NT2/D1 (cell line): ENCODE measurements at regions not wholly inside any gene's neighbourhood (a gene's known extent, or its start where the extent isn't known, plus 50 kb on each side); places are given as distances from the start of the nearest gene placed in this dataset.

Experiments
- DNase-seq: peaks from one replicate; pipeline ENCODE4 v3.0.0-alpha.2; 2011; ENCODE audit warnings: low read depth, low spot score
- H3K27me3 ChIP-seq: 2 replicates; pipeline ENCODE4 v1.6.0; 2011; ENCODE audit warnings: mild to moderate bottlenecking; ENCODE audit not compliant: insufficient read length, insufficient read depth
- H3K36me3 ChIP-seq: 2 replicates; pipeline ENCODE4 v1.6.1; 2011; ENCODE audit warnings: mild to moderate bottlenecking, low read length, mixed read lengths; ENCODE audit not compliant: insufficient read depth, insufficient read length
- H3K4me1 ChIP-seq: 2 replicates; pipeline ENCODE4 v1.5.1; 2011; ENCODE audit not compliant: insufficient read depth, insufficient read length
- H3K4me3 ChIP-seq: 2 replicates; pipeline ENCODE4 v1.5.1; 2011; ENCODE audit warnings: low read depth; ENCODE audit not compliant: insufficient read length
- H3K9ac ChIP-seq: 2 replicates; pipeline ENCODE4 v1.6.0; 2011; ENCODE audit warnings: low read depth; ENCODE audit not compliant: insufficient read length
- H3K9me3 ChIP-seq: 2 replicates; pipeline ENCODE4 v1.5.1; 2011; ENCODE audit warnings: mild to moderate bottlenecking, low read length; ENCODE audit not compliant: insufficient read depth
- SUZ12 ChIP-seq: IDR thresholded peaks from 2 replicates; pipeline ENCODE4 v1.6.1; 2011; ENCODE audit not compliant: insufficient read length, insufficient read depth; ENCODE audit errors: extremely low read depth
- YY1 ChIP-seq: IDR thresholded peaks from 2 replicates; pipeline ENCODE4 v1.6.1; 2011; ENCODE audit not compliant: insufficient read length, insufficient read depth
- ZNF274 ChIP-seq: IDR thresholded peaks from 2 replicates; pipeline ENCODE4 v1.6.1; 2011; ENCODE audit warnings: mild to moderate bottlenecking, low read depth, low read length

DNA sequence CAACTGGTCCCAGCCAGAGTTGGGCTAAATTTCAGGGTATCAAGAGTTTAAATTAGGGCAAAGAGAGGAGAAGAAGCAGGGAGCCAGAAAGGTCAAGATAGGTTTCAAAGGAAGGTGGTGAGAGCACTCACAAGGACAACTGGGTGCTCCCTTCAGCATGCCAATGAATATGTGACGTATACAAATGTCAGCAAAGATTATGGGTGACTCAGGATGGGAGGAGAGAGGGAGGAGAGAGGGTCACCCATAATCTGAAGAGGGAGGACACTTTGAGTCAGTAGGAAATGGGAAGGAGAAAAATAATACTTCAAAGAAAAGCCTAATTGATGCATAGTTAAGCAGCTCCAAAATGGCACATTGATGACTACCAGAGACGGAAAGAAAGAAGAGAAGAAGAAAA lies 53.1 kb upstream of the ABCA12 start:
- Histone ChIP-seq H3K36me3 (no peaks in the 10 kb centered on the region), H3K9ac (no peak overlapping the region), H3K9me3 (no peaks in the 10 kb centered on the region), H3K4me1 (no peaks in the 10 kb centered on the region), H3K27me3 (no peaks in the 10 kb centered on the region), H3K4me3 (no peak overlapping the region)
- no peak for DNase-seq
- TF ChIP-seq SUZ12, result no peak
- TF ChIP-seq ZNF274, result no peak
- TF ChIP-seq YY1, result no peak

DNA sequence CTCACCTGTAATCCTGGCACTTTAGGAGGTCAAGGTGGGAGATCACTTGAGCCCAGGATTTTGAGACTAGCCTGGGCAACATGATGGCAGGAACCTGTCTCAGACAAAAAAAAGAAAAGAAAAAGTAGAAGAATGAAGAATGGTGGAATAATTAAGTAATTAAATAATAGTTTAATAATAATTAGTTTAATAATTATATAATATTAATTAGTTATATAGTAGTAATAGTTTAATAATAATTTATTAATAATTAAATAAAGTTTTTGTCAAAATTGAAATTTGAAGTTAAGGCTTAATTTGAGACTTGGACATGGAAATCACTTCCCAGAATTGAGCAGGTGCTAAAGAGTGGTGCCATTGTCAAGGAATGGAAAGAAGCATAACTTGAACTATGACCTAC lies 52.2 kb upstream of the ABCA12 start:
- no peak overlapping the region for H3K4me3 ChIP-seq
- no peaks in the 10 kb centered on the region for H3K4me1 ChIP-seq
- H3K27me3 ChIP-seq, result no peaks in the 10 kb centered on the region
- TF ChIP-seq SUZ12 (no peak), ZNF274 (no peak), YY1 (no peak)
- no peaks in the 10 kb centered on the region for H3K36me3 ChIP-seq
- H3K9me3 ChIP-seq, result no peaks in the 10 kb centered on the region
- H3K9ac ChIP-seq, result no peak overlapping the region
- DNase-seq, result no peak

DNA sequence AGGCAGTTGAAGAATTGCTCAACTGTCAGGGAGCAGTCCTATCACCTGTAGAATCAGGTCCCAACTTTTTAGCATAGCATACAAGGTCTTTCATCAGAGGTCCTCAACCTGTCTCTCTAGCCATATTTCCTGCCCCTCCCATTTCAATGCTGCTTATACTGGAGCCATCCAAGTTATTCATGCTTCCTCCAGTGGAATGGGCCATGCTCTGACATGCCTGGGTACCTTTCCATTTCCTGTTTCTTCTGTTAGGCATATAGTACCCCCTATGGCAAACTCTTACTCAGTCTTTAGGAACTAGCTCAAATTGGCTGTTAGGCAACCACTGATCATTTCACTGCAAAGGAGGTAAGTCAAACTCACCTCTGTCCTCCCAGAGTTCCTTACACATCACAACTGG lies 51.0 kb upstream of the ABCA12 start:
- TF ChIP-seq YY1, result no peak
- no peak for TF ChIP-seq SUZ12
- no peak for TF ChIP-seq ZNF274
- Histone ChIP-seq H3K9me3 (no peaks in the 10 kb centered on the region), H3K4me3 (no peak overlapping the region), H3K4me1 (no peaks in the 10 kb centered on the region), H3K9ac (no peak overlapping the region), H3K36me3 (no peaks in the 10 kb centered on the region), H3K27me3 (no peaks in the 10 kb centered on the region)
- no peak for DNase-seq
